GM18907 (cell line): ENCODE measurements at regions not wholly inside any gene's neighbourhood (a gene's known extent, or its start where the extent isn't known, plus 50 kb on each side); places are given as distances from the start of the nearest gene placed in this dataset.
"Not testable (repeated sequence)": the region's sequence is repeated elsewhere in the genome, so short reads cannot be mapped to it uniquely, and the experiment has no call there.

Experiments used
- ATAC-seq: cut with Tn5 transposase; IDR thresholded peaks from one replicate; pipeline ENCODE4 v1.9.1; 2021; ENCODE audit warnings: mild to moderate bottlenecking, moderate library complexity; ENCODE audit not compliant: unreplicated experiment

DNA sequence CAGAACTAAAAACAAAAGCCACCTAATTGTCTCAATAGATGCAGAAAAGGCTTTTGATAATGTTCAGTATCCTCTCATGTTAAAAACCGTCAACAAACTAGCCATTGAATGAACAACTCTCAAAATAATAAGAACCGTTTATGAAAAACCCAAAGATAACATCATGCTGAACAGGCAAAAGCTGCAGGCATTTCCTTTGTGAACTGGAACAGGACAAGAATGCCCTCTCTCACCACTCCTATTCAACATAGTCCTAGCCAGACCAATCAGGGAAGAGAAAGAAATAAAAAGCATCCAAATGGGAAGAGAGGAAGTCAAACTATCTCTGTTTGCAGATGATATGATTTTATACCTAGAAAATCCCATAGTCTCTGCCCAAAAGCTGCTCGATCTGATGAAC, 179.6 kb upstream of the EDNRB start:
- no peak for ATAC-seq

DNA sequence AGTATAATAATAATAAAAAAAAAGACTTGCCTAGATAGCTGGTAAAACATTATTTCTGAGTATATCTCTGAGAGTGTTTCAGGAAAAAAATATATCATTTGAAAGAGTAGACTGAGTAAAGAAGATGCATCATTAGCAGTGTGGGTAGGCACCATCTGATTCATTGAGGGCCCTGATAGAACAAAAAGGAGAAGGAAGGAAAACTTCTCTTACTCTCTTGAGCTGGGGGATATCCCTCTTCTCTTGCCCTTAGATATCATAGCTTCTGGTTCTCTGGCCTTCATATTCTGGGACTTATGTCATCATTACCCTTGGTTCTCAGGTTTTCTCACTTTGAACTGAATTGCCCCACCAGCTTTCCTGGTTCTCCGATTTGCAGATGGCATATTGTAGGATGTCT, 177.6 kb upstream of the EDNRB start:
- ATAC-seq = no peak

DNA sequence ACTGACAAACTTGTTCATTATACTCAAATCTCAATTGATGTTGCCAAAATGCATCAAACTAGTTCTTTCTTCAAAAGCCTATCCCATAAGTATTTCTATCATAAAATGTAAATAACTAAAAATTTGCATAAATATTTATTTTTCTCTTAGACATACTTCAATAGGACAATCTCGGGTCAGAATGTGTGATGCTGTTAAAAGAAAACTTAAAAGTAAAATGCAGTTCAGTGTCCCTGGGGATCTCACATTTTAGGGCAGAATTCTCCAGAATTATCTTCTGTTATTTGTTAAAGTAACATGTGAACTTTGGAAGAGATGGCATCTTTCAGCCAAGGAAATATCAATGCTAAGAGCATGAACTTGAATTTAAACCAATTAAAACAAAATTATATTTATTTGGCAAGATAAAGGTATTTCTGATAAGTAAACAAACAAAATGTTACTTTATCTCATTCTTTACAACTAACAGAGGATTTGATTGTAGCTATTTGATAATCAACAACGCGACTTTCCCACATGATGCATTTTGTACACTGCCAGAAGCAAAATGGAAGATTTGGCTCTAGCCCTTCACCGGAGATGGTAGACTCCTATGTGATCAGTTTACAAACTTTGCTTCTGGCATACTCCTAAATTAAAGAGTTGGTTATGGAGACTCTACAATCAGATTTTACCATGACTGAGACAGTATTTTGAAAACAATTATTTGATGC, 169.5 kb upstream of the EDNRB start:
- ATAC-seq = no peak

DNA sequence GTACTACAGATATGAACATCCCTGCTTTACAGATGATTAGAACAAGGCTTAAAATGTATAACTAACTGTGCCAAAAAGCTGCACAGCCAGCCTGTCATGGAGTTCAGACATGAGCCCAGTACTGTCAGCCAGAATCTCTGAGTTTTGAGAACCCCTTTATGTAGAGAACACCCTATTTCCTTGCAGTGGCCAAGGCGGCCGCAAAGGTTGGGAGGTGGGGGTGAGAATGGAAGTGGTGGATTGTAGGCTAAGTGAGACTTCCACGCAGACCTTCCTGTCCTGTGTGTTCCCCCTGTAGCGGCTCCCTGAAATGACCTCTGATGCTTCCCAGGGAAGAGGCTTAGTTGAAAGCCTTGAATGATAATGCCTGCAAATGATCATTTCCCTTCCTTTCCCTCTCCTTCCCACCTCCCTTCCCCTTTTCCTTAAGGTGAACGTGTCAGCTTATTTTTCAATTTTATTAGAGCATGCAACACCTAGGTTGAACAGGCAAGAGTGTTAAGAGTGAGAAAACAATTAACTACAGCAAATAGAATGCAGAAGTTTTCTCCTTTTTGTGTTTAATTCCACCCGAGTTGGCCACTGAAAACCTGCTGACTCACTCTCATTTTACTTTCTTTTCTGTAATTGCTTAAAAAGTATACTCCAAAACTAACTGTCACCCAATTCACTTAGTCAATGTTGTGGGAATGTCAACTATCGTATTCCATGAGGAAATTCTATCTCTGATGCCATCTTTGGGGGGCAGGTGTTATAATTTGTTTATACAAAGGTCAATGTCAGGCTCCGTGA, 167.0 kb upstream of the EDNRB start:
- no peak for ATAC-seq

DNA sequence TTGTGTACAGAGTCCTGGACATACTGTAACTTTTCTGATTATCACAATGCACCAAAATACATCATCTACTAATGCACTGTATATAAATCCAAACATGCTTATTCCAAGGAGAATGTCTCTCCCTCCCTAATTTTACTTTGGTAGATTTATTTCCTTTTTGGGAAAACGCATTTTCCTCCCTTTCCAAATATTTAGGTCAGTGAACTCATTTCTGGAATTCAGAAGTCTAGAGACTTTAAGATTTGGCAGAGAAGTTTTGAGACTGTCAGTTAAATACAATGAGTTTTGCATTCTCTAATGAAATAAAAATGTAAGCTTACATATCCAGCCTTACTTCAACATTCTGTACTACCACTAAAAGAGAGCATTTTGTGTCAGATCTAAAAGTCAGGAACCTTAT, 165.8 kb upstream of the EDNRB start:
- no peak for ATAC-seq

DNA sequence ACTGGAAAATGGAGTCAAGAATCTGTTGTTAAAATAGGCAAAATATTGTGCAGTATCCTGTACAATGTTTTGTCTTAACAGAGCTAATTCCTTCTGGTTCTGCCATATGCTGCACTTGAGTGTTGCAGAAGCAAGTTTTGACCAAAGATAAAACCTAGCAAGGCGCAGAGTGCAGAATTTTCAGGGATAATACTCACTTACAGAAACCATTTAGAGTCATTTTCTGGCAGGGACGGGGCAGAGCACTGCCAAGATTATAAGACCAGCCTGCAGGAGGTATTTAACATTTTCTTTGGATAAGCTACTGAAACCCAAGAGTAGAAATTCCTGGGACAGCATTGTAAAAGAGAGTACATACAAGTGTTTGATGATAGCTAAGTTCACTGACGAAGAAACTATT, 159.5 kb upstream of the EDNRB start:
- no peak for ATAC-seq

DNA sequence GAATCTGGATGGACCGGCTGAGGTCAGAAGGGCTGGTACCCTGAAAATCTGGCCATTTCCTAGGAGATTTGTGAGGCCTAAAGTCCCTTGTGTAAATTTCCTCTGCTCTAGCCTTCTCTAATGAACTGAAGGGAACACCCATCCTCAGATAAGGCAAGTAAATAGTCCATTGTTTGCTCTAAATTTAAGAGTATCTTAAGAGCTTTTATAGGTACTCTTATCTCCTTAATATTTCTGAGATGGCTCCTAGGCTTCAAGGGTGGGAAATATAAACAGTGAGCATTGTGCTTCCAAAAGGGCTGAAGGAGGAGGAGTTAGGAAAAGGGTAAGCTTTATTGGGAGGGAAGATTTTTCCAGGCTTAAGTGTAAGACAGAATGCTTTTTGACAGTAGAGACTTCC, 148.7 kb upstream of the EDNRB start:
- ATAC-seq = no peak

DNA sequence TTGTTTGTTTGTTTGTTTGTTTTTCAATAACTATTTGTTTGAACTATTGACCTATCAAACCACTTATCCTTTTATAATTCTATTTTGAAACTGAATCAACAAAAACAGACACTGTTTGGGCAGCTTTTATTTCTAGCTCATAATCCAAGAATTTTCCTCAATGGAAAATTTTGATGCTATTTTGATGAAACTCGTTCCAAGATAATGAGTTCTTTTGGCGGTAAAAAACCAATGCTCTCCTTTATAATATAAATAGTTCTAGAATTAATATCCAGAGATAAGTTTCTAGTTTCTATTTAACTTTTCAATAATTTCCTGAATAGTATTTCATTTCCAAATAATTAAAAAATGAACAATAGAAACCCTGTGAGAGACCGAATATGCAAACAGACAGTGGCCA, 146.5 kb upstream of the EDNRB start:
- no peak for ATAC-seq

DNA sequence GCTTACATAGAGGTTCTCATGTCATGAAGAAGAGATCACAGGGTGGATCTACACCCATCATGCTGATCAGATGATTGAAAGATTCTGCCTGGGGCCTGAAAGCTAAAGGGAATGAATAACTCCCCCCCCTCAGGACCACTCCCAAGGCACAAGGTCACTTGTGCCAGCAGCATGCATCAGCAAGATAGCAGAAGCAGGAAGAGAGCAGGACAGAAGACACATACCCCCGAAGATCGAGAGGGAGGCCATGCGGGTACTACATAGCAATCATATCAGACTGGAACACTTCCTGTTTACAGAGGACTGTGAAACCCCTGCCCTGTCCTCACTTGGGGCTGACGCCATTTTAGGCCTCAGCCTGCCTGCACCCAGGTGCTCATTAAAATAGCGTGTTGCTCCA, 143.2 kb upstream of the EDNRB start:
- no peak for ATAC-seq

DNA sequence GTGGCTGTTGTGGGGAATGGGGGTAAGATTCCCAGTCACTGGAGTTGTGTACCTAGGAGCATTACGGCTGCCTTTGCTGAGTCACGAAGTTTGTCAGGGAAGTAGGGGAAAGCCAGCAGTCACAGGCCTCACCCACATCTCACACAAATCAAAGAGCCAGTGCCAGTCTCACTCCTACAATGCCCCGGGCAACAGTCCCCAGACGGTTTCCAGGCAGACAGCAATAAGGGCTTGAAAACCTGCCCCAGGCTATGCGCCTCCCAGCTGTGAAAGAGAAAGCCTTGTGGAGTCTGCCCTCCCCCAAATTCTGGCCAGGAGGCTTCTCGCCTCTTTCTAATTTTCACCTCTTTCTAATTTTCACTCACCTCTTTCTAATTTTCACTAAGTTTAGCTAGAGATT, 142.3 kb upstream of the EDNRB start:
- ATAC-seq = no peak

DNA sequence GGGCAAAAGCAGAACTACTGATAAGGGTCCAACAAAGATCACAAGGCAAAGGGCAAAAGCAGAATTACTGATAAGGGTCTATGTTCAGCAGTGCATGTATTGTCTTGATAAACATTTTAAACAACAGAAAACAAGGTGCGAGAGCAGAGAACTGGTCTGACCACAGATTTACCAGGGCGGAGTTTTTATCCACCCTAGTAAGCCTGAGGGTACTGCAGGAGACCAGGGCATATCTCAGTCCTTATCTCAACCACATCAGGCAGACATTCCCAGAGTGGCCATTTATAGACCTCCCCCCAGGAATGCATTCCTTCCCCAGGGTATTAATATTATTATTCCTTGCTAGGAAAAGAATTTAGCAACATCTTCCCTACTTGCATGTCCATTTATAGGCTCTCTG, 138.2 kb upstream of the EDNRB start:
- not testable (repeated sequence) for ATAC-seq

DNA sequence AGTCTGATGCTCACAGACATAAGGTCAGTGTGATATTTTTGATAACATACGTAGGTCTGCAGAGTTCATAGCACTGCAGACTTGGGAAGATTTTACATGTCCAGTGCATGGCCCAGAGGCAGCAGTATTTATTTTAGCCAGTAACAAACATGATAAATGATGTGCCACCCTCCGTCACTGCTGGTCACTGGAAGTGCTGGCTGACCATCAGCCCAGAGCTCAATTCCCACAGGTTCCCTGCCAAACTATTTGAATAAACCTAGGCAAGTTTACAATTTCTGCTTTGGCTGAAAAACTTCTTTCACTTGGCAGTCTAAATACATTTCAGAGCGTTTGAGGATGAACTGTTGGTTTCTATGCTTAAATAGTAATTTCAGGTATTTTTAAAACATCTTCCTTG, 135.5 kb upstream of the EDNRB start:
- ATAC-seq = no peak

DNA sequence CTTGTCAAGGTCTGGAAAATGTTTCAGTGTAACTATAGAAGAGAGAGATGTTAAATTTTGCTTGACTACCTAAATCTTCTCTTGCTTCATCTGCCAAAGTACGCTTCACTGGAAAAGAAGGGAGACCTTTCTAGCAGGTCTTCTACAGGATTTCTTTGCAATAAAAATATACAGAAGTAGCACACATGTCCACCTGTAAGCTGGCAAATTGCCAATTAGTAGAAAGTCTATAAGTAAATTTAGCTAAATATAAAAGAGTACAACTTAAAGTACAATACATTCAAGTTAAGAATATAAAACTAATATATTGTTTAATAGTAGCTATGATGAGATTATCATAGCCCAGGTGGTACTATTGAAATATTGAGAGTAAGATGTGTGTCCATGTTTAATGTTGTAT, 128.5 kb upstream of the EDNRB start:
- no peak for ATAC-seq

DNA sequence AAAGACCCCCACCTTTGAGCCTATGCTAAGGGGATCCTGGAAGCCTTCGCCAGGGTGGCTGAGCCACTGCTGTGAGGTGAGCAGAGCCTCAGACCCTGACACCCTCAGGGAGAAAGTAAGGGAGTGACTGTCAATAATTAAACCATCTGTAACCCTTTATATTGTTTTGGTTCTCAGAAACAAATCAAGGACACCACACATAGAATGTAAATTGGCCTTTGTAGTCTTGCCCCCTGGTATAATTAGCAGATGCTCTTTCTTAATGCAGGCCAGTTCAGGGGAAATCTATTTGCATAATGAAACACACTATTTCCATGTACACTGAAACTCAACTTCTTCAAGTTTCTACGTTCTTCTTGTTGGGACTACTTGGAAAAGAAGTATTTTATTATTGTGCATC, 127.7 kb upstream of the EDNRB start:
- peak; percentile 98 for ATAC-seq

DNA sequence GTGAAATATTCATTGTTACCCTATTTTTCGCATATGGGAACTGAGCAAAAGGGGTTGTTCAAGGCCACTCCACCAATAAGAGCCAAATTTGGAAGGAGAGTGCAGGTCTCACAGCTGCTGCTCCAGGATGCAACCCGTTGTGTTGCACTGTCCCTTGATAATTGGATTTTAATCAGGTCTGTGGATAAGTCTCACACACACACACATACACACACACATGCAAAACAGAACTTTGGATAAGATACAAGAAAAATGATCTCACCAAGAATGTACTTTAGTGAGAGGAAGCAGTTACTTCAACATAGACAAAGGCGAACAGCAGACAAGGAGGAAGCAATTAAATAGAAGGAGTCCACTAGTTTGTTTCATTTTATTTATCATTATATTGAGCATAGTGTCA, 127.3 kb upstream of the EDNRB start:
- ATAC-seq = peak; percentile 43

DNA sequence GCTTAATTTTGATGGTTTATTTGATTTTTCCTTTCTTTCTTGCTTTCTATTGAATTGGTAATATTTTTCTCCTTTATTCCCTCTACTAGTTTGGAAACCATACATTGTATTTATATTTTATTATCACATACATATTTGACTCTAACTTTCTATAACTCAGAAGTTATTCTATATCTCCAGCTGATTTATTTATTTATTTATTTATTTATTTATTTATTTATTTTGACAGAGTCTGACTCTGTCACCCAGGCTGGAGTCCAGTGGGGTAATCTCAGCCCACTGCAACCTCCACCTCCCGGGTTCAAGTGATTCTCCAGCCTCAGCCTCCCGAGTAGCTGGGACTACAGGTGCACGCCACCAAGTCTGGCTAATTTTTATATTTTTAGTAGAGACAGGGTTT, 122.7 kb upstream of the EDNRB start:
- not testable (repeated sequence) for ATAC-seq

DNA sequence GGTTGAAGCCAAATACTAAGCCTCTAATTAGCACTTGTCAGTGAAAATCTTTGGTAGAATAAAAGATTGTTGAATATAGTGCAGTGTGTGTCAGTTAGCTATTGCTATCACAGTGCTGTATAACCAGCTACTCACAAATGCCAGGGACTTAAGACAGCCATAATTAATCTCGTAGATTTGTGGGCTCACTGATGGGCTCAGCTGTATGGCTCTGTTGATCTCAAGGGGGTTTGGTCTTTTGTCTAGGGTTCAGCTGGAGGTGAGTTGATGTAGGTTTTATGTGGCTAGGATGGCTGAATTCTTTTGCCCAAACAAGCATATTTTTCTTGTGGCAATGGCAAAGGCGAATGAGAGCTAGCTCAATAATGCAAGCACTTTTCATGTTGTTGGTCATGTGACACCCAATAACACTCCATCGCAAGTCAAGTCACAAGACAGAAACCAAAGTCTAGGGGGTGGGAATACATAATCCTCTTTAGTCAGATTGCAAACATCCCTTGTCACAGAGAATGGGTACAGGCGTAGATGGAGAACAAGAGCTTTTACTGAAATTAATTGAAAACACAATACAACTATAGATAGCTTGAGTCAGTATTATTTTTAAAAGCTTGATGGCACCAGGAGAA, 121.7 kb upstream of the EDNRB start:
- no peak for ATAC-seq

DNA sequence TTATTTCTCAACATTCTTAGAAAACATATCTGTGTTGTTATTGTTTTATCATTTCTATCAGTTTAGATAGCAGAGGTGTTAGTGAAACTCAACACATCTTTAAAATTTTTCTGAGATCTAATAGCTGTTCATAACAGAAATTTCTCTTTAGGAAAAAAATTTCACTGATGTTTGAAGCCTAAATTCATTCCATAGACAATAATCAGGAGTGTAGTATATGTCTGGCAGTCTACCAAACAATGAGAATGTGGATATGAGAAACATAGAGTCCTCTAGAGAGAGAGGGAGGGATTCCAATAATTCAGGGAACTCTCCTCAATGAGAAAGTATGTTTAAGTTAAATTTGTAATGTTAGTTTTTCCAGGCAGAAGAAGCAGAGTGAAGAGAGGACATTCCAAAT, 118.2 kb upstream of the EDNRB start:
- ATAC-seq = no peak

DNA sequence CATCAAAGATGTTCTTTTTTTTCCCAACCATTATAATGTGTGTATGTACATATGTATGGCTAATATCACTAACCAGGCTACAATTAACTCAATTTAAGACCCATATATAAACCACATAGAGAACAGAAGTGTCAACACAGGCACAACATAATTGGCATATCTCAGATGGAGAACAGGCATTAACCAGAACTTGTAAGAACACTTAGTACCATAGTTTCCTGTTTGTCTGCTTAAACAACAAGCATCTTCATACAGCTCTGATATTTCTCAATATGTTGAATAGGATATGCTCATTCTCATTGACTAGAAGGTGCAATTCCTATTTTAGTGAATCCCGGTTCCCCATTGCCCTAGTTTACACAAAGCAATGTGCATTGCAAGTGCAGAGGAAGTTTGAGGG, 116.9 kb upstream of the EDNRB start:
- ATAC-seq = no peak

DNA sequence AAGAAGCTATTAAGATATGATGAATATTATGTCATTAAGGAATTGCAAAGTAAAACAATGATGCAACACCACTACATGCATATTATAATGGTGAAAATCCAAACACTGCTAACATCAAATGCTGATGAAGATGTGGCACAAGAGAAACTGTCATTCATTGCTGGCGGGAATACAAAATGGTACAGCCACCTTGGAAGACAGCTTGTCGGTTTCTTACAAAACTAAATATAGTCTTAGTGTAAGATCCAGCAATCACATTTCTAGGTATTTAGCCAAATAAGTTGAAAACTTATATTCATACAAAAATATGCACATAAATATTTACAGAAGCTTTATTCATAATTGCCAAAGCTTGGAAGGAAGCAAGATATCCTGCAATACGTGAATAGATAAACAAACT, 114.9 kb upstream of the EDNRB start:
- ATAC-seq = no peak

DNA sequence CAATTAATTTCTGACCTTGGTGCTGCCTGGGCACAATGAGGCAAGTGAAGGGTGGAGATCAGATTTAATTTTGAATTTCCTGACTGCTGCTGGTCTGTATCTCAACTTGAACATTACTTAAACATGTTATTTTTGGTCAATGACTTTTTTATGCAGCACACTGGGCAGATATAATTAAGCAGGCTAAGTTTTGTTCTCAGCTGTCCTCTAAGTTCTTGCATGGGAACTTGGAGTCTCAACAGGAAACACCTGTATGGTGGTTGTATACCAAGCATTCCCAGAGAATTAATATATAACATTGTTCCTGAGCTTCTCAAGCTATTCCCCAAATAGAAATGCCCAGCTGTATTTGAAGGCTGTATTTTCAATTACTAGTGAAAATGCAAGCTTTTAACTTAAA, 113.5 kb upstream of the EDNRB start:
- ATAC-seq = no peak

DNA sequence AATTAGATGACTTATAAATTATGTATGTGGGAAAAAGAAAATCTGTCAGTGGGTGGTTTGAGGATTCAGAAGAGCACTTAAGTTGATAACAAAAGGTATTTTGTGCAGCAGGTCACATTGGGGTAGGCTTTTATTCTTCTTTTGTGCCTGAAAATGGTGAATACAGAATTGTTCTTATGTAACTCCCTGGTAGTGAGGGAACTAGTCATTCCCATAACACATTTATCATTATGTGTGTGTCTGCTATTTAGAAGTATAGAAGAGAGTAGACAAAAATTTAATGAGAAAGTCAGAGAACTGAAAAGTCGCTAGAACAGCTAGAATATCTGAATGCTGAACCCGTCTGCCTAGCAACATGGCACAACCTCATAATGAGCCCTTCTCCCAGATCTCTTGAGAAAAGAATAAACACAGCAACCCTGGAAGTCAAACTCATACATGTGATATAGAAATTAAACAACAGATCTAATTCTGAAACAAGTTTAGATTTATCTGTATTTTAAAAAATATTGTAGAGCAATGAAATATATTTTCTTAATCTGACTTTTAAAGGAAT, 111.8 kb upstream of the EDNRB start:
- no peak for ATAC-seq
